ENCODE measurements at regions not wholly inside any gene's neighbourhood (a gene's known extent, or its start where the extent isn't known, plus 50 kb on each side); places are given as distances from the start of the nearest gene placed in this dataset.

DNA sequence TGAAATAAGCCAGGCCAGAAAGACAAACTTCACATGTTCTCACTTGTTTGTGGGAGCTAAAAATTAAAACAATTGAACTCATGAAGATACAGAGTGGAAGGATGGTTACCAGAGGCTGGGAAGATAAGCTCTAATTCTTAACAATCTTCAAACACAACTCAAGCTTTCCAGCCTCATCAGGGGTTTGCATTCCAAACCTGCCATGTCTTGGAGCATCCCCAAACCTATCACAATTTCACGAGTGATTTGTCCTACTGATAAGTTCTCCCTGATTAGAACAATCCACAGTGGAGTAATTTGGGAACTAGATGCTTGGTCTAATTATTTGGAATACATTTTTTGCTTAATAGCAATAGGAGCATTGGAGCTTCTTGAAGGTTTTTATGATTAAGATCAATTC lies 418.5 kb upstream of the PKN2 start:
- no peaks in the 10 kb centered on the region for H3K9me3 Mint-ChIP-seq (ENCODE audit: unreplicated experiment)
- H3K36me3 ChIP-seq (ENCODE audit: control insufficient read depth, insufficient read depth, low read length), result no peaks in the 10 kb centered on the region
- POLR2A ChIA-PET, result no interaction called here
- H3K4me1 ChIP-seq, result no peaks in the 10 kb centered on the region
- CTCF ChIA-PET, result no interaction called here
- intact Hi-C loops (cut with micrococcal nuclease; ENCODE audit: unreplicated experiment), result no loop called here
- no TSS peak for BruUV-seq (replicated peaks)
- H3K27me3 Mint-ChIP-seq (ENCODE audit: insufficient read depth, unreplicated experiment), result peaks cover 3% of the 10 kb centered on the region
- H3K4me3 ChIP-seq (ENCODE audit: low read depth, low read length), result no peak overlapping the region
- no peak for DNase-seq
- TF ChIP-seq CTCF (IDR thresholded peaks at IDR 0.05; ENCODE audit: insufficient read depth in 1 of 2, low read depth in 1 of 2, low read length in 1 of 2, severe bottlenecking in 1 of 2, unreplicated experiment in 1 of 2), result no peak
- H3K4me3 Mint-ChIP-seq (ENCODE audit: unreplicated experiment), result no peak overlapping the region
- H3K4me1 Mint-ChIP-seq (ENCODE audit: low read depth, unreplicated experiment), result no peaks in the 10 kb centered on the region
- no peak overlapping the region for H3K27ac Mint-ChIP-seq (ENCODE audit: unreplicated experiment)
- H3K27me3 ChIP-seq (replicated peaks; ENCODE audit: control insufficient read depth, insufficient read depth, low read length), result no peaks in the 10 kb centered on the region
- H3K36me3 Mint-ChIP-seq (ENCODE audit: insufficient read depth, unreplicated experiment), result no peaks in the 10 kb centered on the region
- no peaks in the 10 kb centered on the region for H3K9me3 ChIP-seq

DNA sequence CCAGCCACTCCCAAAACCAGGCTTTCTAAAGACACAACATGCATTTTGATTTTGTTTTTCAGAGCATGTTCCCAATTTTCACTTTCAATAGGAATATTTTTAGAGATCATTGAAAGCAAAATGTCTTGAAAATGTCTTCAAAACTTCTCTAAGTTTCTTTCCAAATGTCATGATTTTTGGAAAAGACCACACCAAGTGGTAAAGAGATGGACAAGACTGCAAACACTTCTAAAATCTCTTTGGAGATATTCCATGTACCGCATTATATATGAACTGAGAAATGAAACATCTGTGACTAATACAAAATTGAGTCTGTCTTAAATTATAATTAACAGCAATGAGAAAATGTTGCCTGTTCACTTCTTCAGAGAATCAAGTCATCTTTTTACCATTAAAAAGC lies 418.0 kb upstream of the PKN2 start:
- Mint-ChIP-seq H3K4me3 (ENCODE audit: unreplicated experiment) (no peak overlapping the region), H3K4me1 (ENCODE audit: low read depth, unreplicated experiment) (no peaks in the 10 kb centered on the region), H3K36me3 (ENCODE audit: insufficient read depth, unreplicated experiment) (no peaks in the 10 kb centered on the region), H3K9me3 (ENCODE audit: unreplicated experiment) (no peaks in the 10 kb centered on the region), H3K27me3 (ENCODE audit: insufficient read depth, unreplicated experiment) (peaks cover 3% of the 10 kb centered on the region), H3K27ac (ENCODE audit: unreplicated experiment) (no peak overlapping the region)
- no peaks in the 10 kb centered on the region for H3K36me3 ChIP-seq (ENCODE audit: control insufficient read depth, insufficient read depth, low read length)
- ChIA-PET POLR2A (no interaction called here), CTCF (no interaction called here)
- no peak for DNase-seq
- H3K27me3 ChIP-seq (replicated peaks; ENCODE audit: control insufficient read depth, insufficient read depth, low read length), result no peaks in the 10 kb centered on the region
- TF ChIP-seq CTCF (IDR thresholded peaks at IDR 0.05; ENCODE audit: insufficient read depth in 1 of 2, low read depth in 1 of 2, low read length in 1 of 2, severe bottlenecking in 1 of 2, unreplicated experiment in 1 of 2), result no peak
- intact Hi-C loops (cut with micrococcal nuclease; ENCODE audit: unreplicated experiment), result no loop called here
- no peaks in the 10 kb centered on the region for H3K9me3 ChIP-seq
- no TSS peak for BruUV-seq (replicated peaks)
- H3K4me3 ChIP-seq (ENCODE audit: low read depth, low read length), result no peak overlapping the region
- H3K4me1 ChIP-seq, result no peaks in the 10 kb centered on the region

GRCh38 chr1:88272216-88272615 lies 411.9 kb upstream of the PKN2 start:
- POLR2A ChIA-PET, result no interaction called here

More at GRCh38 chr1:88272216-88272615, 411.9 kb upstream of the PKN2 start:
- DNase-seq, result no peak
- H3K9me3 Mint-ChIP-seq (ENCODE audit: unreplicated experiment), result no peaks in the 10 kb centered on the region
- CTCF ChIA-PET, result no interaction called here
- intact Hi-C loops (cut with micrococcal nuclease; ENCODE audit: unreplicated experiment), result no loop called here
- Histone ChIP-seq H3K4me3 (ENCODE audit: low read depth, low read length) (no peak overlapping the region), H3K36me3 (ENCODE audit: control insufficient read depth, insufficient read depth, low read length) (no peaks in the 10 kb centered on the region), H3K4me1 (no peaks in the 10 kb centered on the region), H3K9me3 (no peaks in the 10 kb centered on the region), H3K27me3 (replicated peaks; ENCODE audit: control insufficient read depth, insufficient read depth, low read length) (no peaks in the 10 kb centered on the region)
- BruUV-seq (replicated peaks), result no TSS peak
- peaks cover 3% of the 10 kb centered on the region for H3K27me3 Mint-ChIP-seq (ENCODE audit: insufficient read depth, unreplicated experiment)
- no peak overlapping the region for H3K4me3 Mint-ChIP-seq (ENCODE audit: unreplicated experiment)
- no peak for TF ChIP-seq CTCF (IDR thresholded peaks at IDR 0.05; ENCODE audit: insufficient read depth in 1 of 2, low read depth in 1 of 2, low read length in 1 of 2, severe bottlenecking in 1 of 2, unreplicated experiment in 1 of 2)
- no peak overlapping the region for H3K27ac Mint-ChIP-seq (ENCODE audit: unreplicated experiment)
- no peaks in the 10 kb centered on the region for H3K36me3 Mint-ChIP-seq (ENCODE audit: insufficient read depth, unreplicated experiment)
- no peaks in the 10 kb centered on the region for H3K4me1 Mint-ChIP-seq (ENCODE audit: low read depth, unreplicated experiment)

All from Caco-2 (cell line).